Spleen (tissue), 7 donors: ENCODE measurements at regions not wholly inside any gene's neighbourhood (a gene's known extent, or its start where the extent isn't known, plus 50 kb on each side); places are given as distances from the start of the nearest gene placed in this dataset.
"Not testable (repeated sequence)": the region's sequence is repeated elsewhere in the genome, so short reads cannot be mapped to it uniquely, and the experiment has no call there.

Source experiments
- CTCF ChIP-seq, 11 experiments: fragments of 200-600 bp in 7 of 11; fragments of 450-650 bp in 4 of 11; sonication (generic) in 4 of 11; IDR thresholded peaks in 8 of 11; conservative IDR thresholded peaks in 3 of 11; 1 replicate in 7 of 11; 2 replicates in 4 of 11; pipeline versions ENCODE4 v1.4.0 to v1.8.0; 2016 to 2021; ENCODE audit warnings: antibody characterized with exemption in 11 of 11, inconsistent platforms in 4 of 11, mild to moderate bottlenecking in 1 of 11
- POLR2A ChIP-seq, 3 donors: fragments of 450-650 bp; IDR thresholded peaks; one replicate each; pipeline ENCODE4 v1.5.1; 2017; ENCODE audit warnings: antibody characterized with exemption in 3 of 3, mild to moderate bottlenecking in 1 of 3
- donor health status: DM: no; HTN: no; CAD: no; lungs with moderate emphysema.
- donor health status: DM: no; HTN: no; CAD: no.
- donor health status: DM: no; HTN: no; CAD: no.

GRCh38 chr16:29250469-29250868 lies 156.0 kb downstream of the NPIPB11 start:
- not testable (repeated sequence) for TF ChIP-seq POLR2A (IDR thresholded peaks at IDR 0.05); CTCF (IDR thresholded peaks at IDR 0.05 in 8 of 11, conservative IDR thresholded peaks at IDR 0.05 in 3 of 11)
